HepG2 (cell line): ENCODE measurements at regions not wholly inside any gene's neighbourhood (a gene's known extent, or its start where the extent isn't known, plus 50 kb on each side); places are given as distances from the start of the nearest gene placed in this dataset.

ENCODE experiments used
- ATF4 ChIP-seq, 2 experiments: fragments of 450-650 bp in 1 of 2; sonication (generic) in 1 of 2; formaldehyde crosslinking; IDR thresholded peaks; 2 replicates each; pipeline versions ENCODE4 v1.5.0 to v1.8.0; 2020 to 2022; ENCODE audit warnings: mild to moderate bottlenecking in 1 of 2, missing genetic modification reagents in 1 of 2
- GMEB2 ChIP-seq: IDR thresholded peaks from 2 replicates; pipeline ENCODE4 v1.6.1; 2016; ENCODE audit warnings: missing biosample characterization, missing genetic modification reagents, low read depth
- MAX ChIP-seq: IDR thresholded peaks from 2 replicates; pipeline ENCODE4 v1.6.1; 2012; ENCODE audit warnings: inconsistent platforms
- RARA ChIP-seq: IDR thresholded peaks from 2 replicates; pipeline ENCODE4 v1.6.1; 2016; ENCODE audit warnings: missing genetic modification reagents, missing compliant biosample characterization
- REL ChIP-seq: sonication (generic); formaldehyde crosslinking; conservative IDR thresholded peaks from 2 replicates; pipeline ENCODE4 v1.8.0; 2022; ENCODE audit warnings: mild to moderate bottlenecking, missing genetic modification reagents, moderate library complexity
- TSC22D2 ChIP-seq: sonication (generic); formaldehyde crosslinking; IDR thresholded peaks from 2 replicates; pipeline ENCODE4 v1.5.1; 2020; ENCODE audit warnings: missing genetic modification reagents, mild to moderate bottlenecking, borderline replicate concordance
- ZBTB25 ChIP-seq: IDR thresholded peaks from 2 replicates; pipeline ENCODE4 v1.6.1; 2018; ENCODE audit warnings: missing genetic modification reagents
- ZNF512B ChIP-seq: sonication (generic); formaldehyde crosslinking; IDR thresholded peaks from 2 replicates; pipeline ENCODE4 v1.5.1; 2020; ENCODE audit warnings: missing genetic modification reagents, mild to moderate bottlenecking, borderline replicate concordance
- ZNF576 ChIP-seq: sonication (generic); formaldehyde crosslinking; IDR thresholded peaks from 2 replicates; pipeline ENCODE4 v1.4.0; 2020; ENCODE audit warnings: mild to moderate bottlenecking, missing genetic modification reagents
- ZSCAN5A ChIP-seq: sonication (generic); formaldehyde crosslinking; IDR thresholded peaks from 2 replicates; pipeline ENCODE4 v1.8.0; 2022; ENCODE audit warnings: mild to moderate bottlenecking, missing genetic modification reagents, borderline replicate concordance

GRCh38 chr7:80039251-80039884 is 95.3 kb upstream of the GNAI1 start (continued):
- no peak for TF ChIP-seq REL (CRISPR knock-in tag)
- no peak for TF ChIP-seq TSC22D2
- no peak for TF ChIP-seq ATF4 (CRISPR knock-in tag; IDR thresholded peaks at IDR 0.05)
- no peak for TF ChIP-seq RARA (CRISPR knock-in tag)
- no peak for TF ChIP-seq ZSCAN5A (CRISPR knock-in tag)
- no peak for TF ChIP-seq ZBTB25 (CRISPR knock-in tag)
- TF ChIP-seq ZNF576 (CRISPR knock-in tag) = no peak
- TF ChIP-seq ZNF512B (CRISPR knock-in tag) = no peak
- TF ChIP-seq GMEB2 (CRISPR knock-in tag) = no peak
- TF ChIP-seq MAX = no peak
